H1 (cell line): ENCODE measurements at regions not wholly inside any gene's neighbourhood (a gene's known extent, or its start where the extent isn't known, plus 50 kb on each side); places are given as distances from the start of the nearest gene placed in this dataset.

ENCODE experiments used
- CBX5 ChIP-seq: fragments of 300-800, 300-1000 bp; sonication (generic); IDR thresholded peaks from 2 replicates; pipeline ENCODE4 v1.7.1; 2016; ENCODE audit warnings: antibody characterized with exemption, low read length, low read depth
- CTCF ChIP-seq, 3 experiments: IDR thresholded peaks; 1 replicate in 2 of 3; 2 replicates in 1 of 3; pipeline versions ENCODE4 v1.5.1 to v1.6.1; 2011; ENCODE audit warnings: low read length in 3 of 3, mild to moderate bottlenecking in 3 of 3, inconsistent platforms in 2 of 3, low read depth in 1 of 3, moderate library complexity in 1 of 3; ENCODE audit not compliant: insufficient read depth in 1 of 3; ENCODE audit errors: control extremely low read depth in 1 of 3
- EZH2 ChIP-seq: fragments of 200-600 bp; sonication (generic); IDR thresholded peaks from 2 replicates; pipeline ENCODE4 v1.7.1; 2012; ENCODE audit warnings: low read depth, mild to moderate bottlenecking, moderate library complexity, low read length, inconsistent platforms; ENCODE audit not compliant: severe bottlenecking
- FOSL1 ChIP-seq: IDR thresholded peaks from 2 replicates; pipeline ENCODE4 v1.6.1; 2011; ENCODE audit warnings: mild to moderate bottlenecking, low read depth, low read length, moderate library complexity; ENCODE audit not compliant: insufficient read depth
- GABPA ChIP-seq: IDR thresholded peaks from 2 replicates; pipeline ENCODE4 v1.6.1; 2011; ENCODE audit warnings: mild to moderate bottlenecking, low read length, moderate library complexity, borderline replicate concordance; ENCODE audit not compliant: insufficient read depth
- HDAC6 ChIP-seq: IDR thresholded peaks from one replicate; pipeline ENCODE4 v1.7.1; 2012; ENCODE audit warnings: low read depth, mild to moderate bottlenecking, inconsistent platforms, low read length, moderate library complexity
- JUND ChIP-seq: IDR thresholded peaks from 2 replicates; pipeline ENCODE4 v1.6.1; 2011; ENCODE audit warnings: mild to moderate bottlenecking, improper control_type of control experiment, low read length
- MAX ChIP-seq: IDR thresholded peaks from 2 replicates; pipeline ENCODE4 v1.6.1; 2012; ENCODE audit warnings: inconsistent platforms
- NRF1 ChIP-seq: IDR thresholded peaks from 2 replicates; pipeline ENCODE4 v1.6.1; 2011; ENCODE audit warnings: mild to moderate bottlenecking, low read depth, low read length, improper control_type of control experiment
- POLR2A ChIP-seq, 2 experiments: IDR thresholded peaks; 1 replicate in 1 of 2; 2 replicates in 1 of 2; pipeline ENCODE4 v1.6.1; 2011; ENCODE audit warnings: low read depth in 2 of 2, low read length in 2 of 2, mild to moderate bottlenecking in 2 of 2; ENCODE audit errors: control extremely low read depth in 1 of 2
- POLR2AphosphoS5 ChIP-seq: IDR thresholded peaks from 2 replicates; pipeline ENCODE4 v1.6.1; 2011; ENCODE audit warnings: low read depth, low read length
- SRF ChIP-seq: IDR thresholded peaks from 2 replicates; pipeline ENCODE4 v1.6.1; 2011; ENCODE audit warnings: mild to moderate bottlenecking, low read depth, low read length, moderate library complexity
- TAF1 ChIP-seq: IDR thresholded peaks from 2 replicates; pipeline ENCODE4 v1.6.1; 2011; ENCODE audit warnings: mild to moderate bottlenecking, low read depth, low read length
- USF2 ChIP-seq: IDR thresholded peaks from 2 replicates; pipeline ENCODE4 v1.6.1; 2011; ENCODE audit warnings: low read length, improper control_type of control experiment

DNA sequence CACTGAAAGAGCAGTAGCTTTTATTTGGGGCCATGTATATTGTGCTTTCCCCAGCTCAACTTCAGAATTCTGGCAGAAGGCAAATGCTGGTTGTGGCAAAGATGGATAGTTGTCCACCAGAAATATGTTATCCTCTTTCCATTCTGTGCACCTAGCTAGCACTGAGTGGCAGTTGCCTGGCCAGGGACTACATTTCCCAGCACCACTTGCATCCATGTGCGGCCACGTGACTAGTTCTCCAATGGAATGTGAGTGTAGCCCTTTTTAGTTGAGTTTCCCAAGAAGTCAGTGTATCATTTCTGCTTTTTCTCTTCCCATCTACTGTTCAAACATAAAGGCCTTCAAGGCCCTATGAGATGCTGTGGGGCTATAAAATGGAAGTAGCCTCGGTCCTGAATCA lies 354.0 kb upstream of the CLINT1 start:
- TF ChIP-seq MAX (no peak), FOSL1 (no peak), CTCF (IDR thresholded peaks at IDR 0.05; ENCODE audit: control extremely low read depth in 1 of 3, insufficient read depth in 1 of 3, low read depth in 1 of 3, low read length in 3 of 3) (no peak), HDAC6 (no peak), SRF (no peak), EZH2 (no peak), JUND (no peak), POLR2A (IDR thresholded peaks at IDR 0.05; ENCODE audit: control extremely low read depth in 1 of 2, low read depth in 2 of 2, low read length in 2 of 2) (no peak), USF2 (peak; percentile 89), TAF1 (no peak), POLR2AphosphoS5 (no peak), GABPA (no peak), NRF1 (no peak), CBX5 (no peak)
